SK-N-SH treated with all-trans-retinoic acid at 6 μM for 48 hours (cell line): ENCODE measurements at regions not wholly inside any gene's neighbourhood (a gene's known extent, or its start where the extent isn't known, plus 50 kb on each side); places are given as distances from the start of the nearest gene placed in this dataset.

Experiments used
- ARNTL ChIP-seq: fragments of 450-650 bp; formaldehyde crosslinking; IDR thresholded peaks from 2 replicates; pipeline ENCODE4 v1.5.0; 2020; ENCODE audit warnings: low read depth, mild to moderate bottlenecking, moderate library complexity, borderline replicate concordance
- CSDC2 ChIP-seq: fragments of 250-450 bp; sonication (Bioruptor Pico); IDR thresholded peaks from 2 replicates; pipeline ENCODE4 v1.5.0; 2020; ENCODE audit warnings: mild to moderate bottlenecking, moderate library complexity
- GLIS3 ChIP-seq: fragments of 250-450 bp; sonication (Bioruptor Pico); IDR thresholded peaks from 2 replicates; pipeline ENCODE4 v1.5.0; 2020; ENCODE audit warnings: mild to moderate bottlenecking, moderate library complexity
- PATZ1 ChIP-seq: fragments of 250-450 bp; sonication (Bioruptor Pico); IDR thresholded peaks from 2 replicates; pipeline ENCODE4 v1.8.0; 2020; ENCODE audit warnings: mild to moderate bottlenecking, moderate library complexity, borderline replicate concordance
- PPARA ChIP-seq: fragments of 250-450 bp; sonication (Bioruptor Pico); IDR thresholded peaks from 2 replicates; pipeline ENCODE4 v1.5.0; 2020; ENCODE audit warnings: mild to moderate bottlenecking, borderline replicate concordance
- TSHZ2 ChIP-seq: fragments of 250-450 bp; sonication (Bioruptor Pico); IDR thresholded peaks from 2 replicates; pipeline ENCODE4 v1.5.0; 2020; ENCODE audit warnings: mild to moderate bottlenecking, moderate library complexity
- TF ChIP-seq, protein P1 (sequence below): fragments of 250-450 bp; sonication (Bioruptor Pico); IDR thresholded peaks from 2 replicates; pipeline ENCODE4 v1.5.1; 2020; ENCODE audit warnings: low read depth, mild to moderate bottlenecking, moderate library complexity

DNA sequence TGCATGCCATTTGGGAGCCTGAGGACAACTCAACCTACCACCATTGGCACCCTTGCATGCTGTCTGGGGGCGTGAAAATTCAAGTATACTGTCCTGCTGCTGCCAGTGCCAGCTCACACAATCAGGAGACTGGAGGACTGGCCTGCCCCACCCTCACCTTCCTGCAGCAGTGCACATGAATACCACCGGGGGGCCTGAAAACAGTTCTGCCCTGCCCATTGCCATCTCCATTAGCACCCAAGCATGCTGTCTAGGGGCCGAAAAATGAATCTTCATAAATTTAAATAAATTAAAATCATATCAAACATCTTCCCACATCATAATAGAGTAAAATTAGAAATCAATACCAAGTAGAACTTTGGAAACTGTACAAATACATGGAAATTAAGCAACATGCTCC, 322.1 kb upstream of the TMPRSS15 start:
- TF ChIP-seq PATZ1 (CRISPR knock-in tag), result no peak
- no peak for TF ChIP-seq TSHZ2 (CRISPR knock-in tag)
- TF ChIP-seq, protein P1, sequence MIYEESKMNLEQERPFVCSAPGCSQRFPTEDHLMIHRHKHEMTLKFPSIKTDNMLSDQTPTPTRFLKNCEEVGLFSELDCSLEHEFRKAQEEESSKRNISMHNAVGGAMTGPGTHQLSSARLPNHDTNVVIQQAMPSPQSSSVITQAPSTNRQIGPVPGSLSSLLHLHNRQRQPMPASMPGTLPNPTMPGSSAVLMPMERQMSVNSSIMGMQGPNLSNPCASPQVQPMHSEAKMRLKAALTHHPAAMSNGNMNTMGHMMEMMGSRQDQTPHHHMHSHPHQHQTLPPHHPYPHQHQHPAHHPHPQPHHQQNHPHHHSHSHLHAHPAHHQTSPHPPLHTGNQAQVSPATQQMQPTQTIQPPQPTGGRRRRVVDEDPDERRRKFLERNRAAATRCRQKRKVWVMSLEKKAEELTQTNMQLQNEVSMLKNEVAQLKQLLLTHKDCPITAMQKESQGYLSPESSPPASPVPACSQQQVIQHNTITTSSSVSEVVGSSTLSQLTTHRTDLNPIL (CRISPR knock-in tag), result no peak
- TF ChIP-seq ARNTL, result no peak
- no peak for TF ChIP-seq PPARA (CRISPR knock-in tag)
- TF ChIP-seq CSDC2 (CRISPR knock-in tag), result no peak
- no peak for TF ChIP-seq GLIS3
